ENCODE measurements at regions not wholly inside any gene's neighbourhood (a gene's known extent, or its start where the extent isn't known, plus 50 kb on each side); places are given as distances from the start of the nearest gene placed in this dataset.

- H3K36me3 ChIP-seq = no peaks in the 10 kb centered on the region
- peaks cover 5% of the 10 kb centered on the region for H3K27me3 Mint-ChIP-seq (ENCODE audit: insufficient read depth, low read depth)
- H3K4me1 Mint-ChIP-seq = no peaks in the 10 kb centered on the region
- H3K9ac ChIP-seq = no peak overlapping the region
- H3K9me3 Mint-ChIP-seq = no peaks in the 10 kb centered on the region
- H3K27ac ChIP-seq = no peak overlapping the region
- no peaks in the 10 kb centered on the region for H3F3A ChIP-seq (ENCODE audit: low read depth)
- no peak overlapping the region for H3K27ac Mint-ChIP-seq
- no peaks in the 10 kb centered on the region for H3K4me1 ChIP-seq
- no peaks in the 10 kb centered on the region for H4K20me1 ChIP-seq (ENCODE audit: low read depth)
- H3K4me2 ChIP-seq = no peak overlapping the region
- no peak overlapping the region for H2AFZ ChIP-seq (replicated peaks)
- H3K4me3 ChIP-seq = no peak overlapping the region
- DNase-seq (ENCODE audit: low spot score) = no peak
- H3K9me3 ChIP-seq (ENCODE audit: low read depth) = no peaks in the 10 kb centered on the region
- no peaks in the 10 kb centered on the region for H3K36me3 Mint-ChIP-seq
- no peaks in the 10 kb centered on the region for H3K27me3 ChIP-seq
- no peak for TF ChIP-seq CTCF (IDR thresholded peaks at IDR 0.05)
- TF ChIP-seq EZH2 (IDR thresholded peaks at IDR 0.05) = no peak
- TF ChIP-seq EZH2phosphoT487 (IDR thresholded peaks at IDR 0.05) = no peak
- no peak overlapping the region for H3K4me3 Mint-ChIP-seq
- H3K79me2 ChIP-seq (ENCODE audit: low read depth) = no peaks in the 10 kb centered on the region
Measured at GRCh38 chr10:8194050-8194449, 139.6 kb downstream of the GATA3 start.

- Histone ChIP-seq H3K9ac (no peak overlapping the region), H3K4me2 (no peak overlapping the region), H3K36me3 (no peaks in the 10 kb centered on the region), H3F3A (ENCODE audit: low read depth) (no peaks in the 10 kb centered on the region), H3K27me3 (no peaks in the 10 kb centered on the region), H3K4me3 (no peak overlapping the region), H4K20me1 (ENCODE audit: low read depth) (no peaks in the 10 kb centered on the region), H3K27ac (no peak overlapping the region), H3K79me2 (ENCODE audit: low read depth) (no peaks in the 10 kb centered on the region), H3K4me1 (no peaks in the 10 kb centered on the region), H3K9me3 (ENCODE audit: low read depth) (no peaks in the 10 kb centered on the region), H2AFZ (replicated peaks) (no peak overlapping the region)
- Mint-ChIP-seq H3K4me1 (no peaks in the 10 kb centered on the region), H3K36me3 (no peaks in the 10 kb centered on the region), H3K4me3 (no peak overlapping the region), H3K9me3 (peaks cover 3% of the 10 kb centered on the region), H3K27me3 (ENCODE audit: insufficient read depth, low read depth) (no peaks in the 10 kb centered on the region), H3K27ac (no peak overlapping the region)
- no peak for DNase-seq (ENCODE audit: low spot score)
- TF ChIP-seq EZH2phosphoT487 (IDR thresholded peaks at IDR 0.05) (no peak), CTCF (IDR thresholded peaks at IDR 0.05) (no peak), EZH2 (IDR thresholded peaks at IDR 0.05) (no peak)
Measured at GRCh38 chr10:8206882-8207281, 152.4 kb downstream of the GATA3 start.

GRCh38 chr10:8211631-8212030, 157.1 kb downstream of the GATA3 start:
- peaks cover 2% of the 10 kb centered on the region for H3K27me3 Mint-ChIP-seq (ENCODE audit: insufficient read depth, low read depth)
- Histone ChIP-seq H2AFZ (replicated peaks) (no peak overlapping the region), H3K9ac (no peak overlapping the region), H3F3A (ENCODE audit: low read depth) (no peaks in the 10 kb centered on the region), H3K27ac (no peak overlapping the region), H3K79me2 (ENCODE audit: low read depth) (no peaks in the 10 kb centered on the region), H3K4me1 (no peaks in the 10 kb centered on the region), H3K9me3 (ENCODE audit: low read depth) (no peaks in the 10 kb centered on the region), H3K4me2 (no peak overlapping the region), H3K27me3 (no peaks in the 10 kb centered on the region), H3K36me3 (no peaks in the 10 kb centered on the region), H3K4me3 (no peak overlapping the region), H4K20me1 (ENCODE audit: low read depth) (no peaks in the 10 kb centered on the region)
- no peaks in the 10 kb centered on the region for H3K36me3 Mint-ChIP-seq
- H3K27ac Mint-ChIP-seq = no peak overlapping the region
- no peak overlapping the region for H3K4me3 Mint-ChIP-seq
- peaks cover 3% of the 10 kb centered on the region for H3K9me3 Mint-ChIP-seq
- DNase-seq (ENCODE audit: low spot score) = no peak
- no peaks in the 10 kb centered on the region for H3K4me1 Mint-ChIP-seq
- TF ChIP-seq EZH2 (IDR thresholded peaks at IDR 0.05) = no peak
- no peak for TF ChIP-seq EZH2phosphoT487 (IDR thresholded peaks at IDR 0.05)
- no peak for TF ChIP-seq CTCF (IDR thresholded peaks at IDR 0.05)

GRCh38 chr10:8213735-8214134, 159.2 kb downstream of the GATA3 start:
- H3K9me3 Mint-ChIP-seq = no peaks in the 10 kb centered on the region
- Histone ChIP-seq H2AFZ (replicated peaks) (no peak overlapping the region), H3K4me3 (no peak overlapping the region), H3K9me3 (ENCODE audit: low read depth) (no peaks in the 10 kb centered on the region), H3K9ac (no peak overlapping the region), H3K36me3 (no peaks in the 10 kb centered on the region), H3K27ac (no peak overlapping the region), H3K4me1 (no peaks in the 10 kb centered on the region), H3K4me2 (no peak overlapping the region), H3K79me2 (ENCODE audit: low read depth) (no peaks in the 10 kb centered on the region), H3K27me3 (no peaks in the 10 kb centered on the region), H4K20me1 (ENCODE audit: low read depth) (no peaks in the 10 kb centered on the region), H3F3A (ENCODE audit: low read depth) (no peaks in the 10 kb centered on the region)
- no peak overlapping the region for H3K27ac Mint-ChIP-seq
- DNase-seq (ENCODE audit: low spot score) = no peak
- TF ChIP-seq EZH2phosphoT487 (IDR thresholded peaks at IDR 0.05) (no peak), CTCF (IDR thresholded peaks at IDR 0.05) (no peak), EZH2 (IDR thresholded peaks at IDR 0.05) (no peak)
- no peaks in the 10 kb centered on the region for H3K4me1 Mint-ChIP-seq
- no peak overlapping the region for H3K4me3 Mint-ChIP-seq
- peaks cover 2% of the 10 kb centered on the region for H3K27me3 Mint-ChIP-seq (ENCODE audit: insufficient read depth, low read depth)
- no peaks in the 10 kb centered on the region for H3K36me3 Mint-ChIP-seq

All from neural progenitor cell (in vitro differentiated cells).